CD4-positive, CD25-positive, alpha-beta regulatory T cell (primary cell): ENCODE measurements at regions not wholly inside any gene's neighbourhood (a gene's known extent, or its start where the extent isn't known, plus 50 kb on each side); places are given as distances from the start of the nearest gene placed in this dataset.

Experiments used
- ATAC-seq, 2 donors: fragments of 150-1000 bp; cut with Tn5 transposase; one replicate each; pipeline ENCODE4 v1.10.0; 2021; ENCODE audit warnings: low read depth in 2 of 2, moderate number of reproducible peaks in 2 of 2, moderate library complexity in 1 of 2
- DNase-seq, 3 donors: peaks; one replicate each; pipeline versions ENCODE4 v3.0.0 to v3.0.0-alpha.2; 2012 to 2022; ENCODE audit warnings: mixed read lengths in 1 of 3
- H3K27ac ChIP-seq: one replicate; pipeline ENCODE4 v1.7.0; 2013; ENCODE audit warnings: mild to moderate bottlenecking, low read length; ENCODE audit not compliant: insufficient read depth, poor library complexity, severe bottlenecking
- H3K27me3 ChIP-seq: one replicate; pipeline ENCODE4 v1.7.0; 2013; ENCODE audit warnings: low read length; ENCODE audit not compliant: control insufficient read depth, insufficient read depth
- H3K36me3 ChIP-seq: one replicate; pipeline ENCODE4 v1.7.0; 2013; ENCODE audit warnings: mild to moderate bottlenecking, low read length, moderate library complexity; ENCODE audit not compliant: control insufficient read depth, insufficient read depth
- H3K4me1 ChIP-seq: 2 replicates; pipeline ENCODE4 v1.7.0; 2013; ENCODE audit warnings: mild to moderate bottlenecking, low read length; ENCODE audit not compliant: insufficient read depth, control insufficient read depth, poor library complexity, severe bottlenecking
- H3K4me3 ChIP-seq: one replicate; pipeline ENCODE4 v1.7.0; 2013; ENCODE audit warnings: low read depth, mild to moderate bottlenecking, low read length, moderate library complexity
- H3K9me3 ChIP-seq, 2 experiments: 1 replicate in 1 of 2; 2 replicates in 1 of 2; pipeline ENCODE4 v1.7.0; 2013; ENCODE audit warnings: low read length in 2 of 2, mild to moderate bottlenecking in 1 of 2, moderate library complexity in 1 of 2; ENCODE audit not compliant: control insufficient read depth in 2 of 2
- H3K27ac Mint-ChIP-seq, 3 donors: one replicate each; pipeline ENCODE4 v1.8.0; 2020 to 2022; ENCODE audit warnings: mild to moderate bottlenecking in 3 of 3, mixed read lengths in 3 of 3, moderate library complexity in 2 of 3
- H3K27me3 Mint-ChIP-seq: one replicate; pipeline ENCODE4 v1.8.0; 2022; ENCODE audit warnings: mild to moderate bottlenecking, mixed read lengths
- H3K36me3 Mint-ChIP-seq: one replicate; pipeline ENCODE4 v1.8.0; 2020; ENCODE audit warnings: mixed read lengths
- H3K4me1 Mint-ChIP-seq, 4 donors: one replicate each; pipeline ENCODE4 v1.8.0; 2020 to 2022; ENCODE audit warnings: mixed read lengths in 4 of 4, mild to moderate bottlenecking in 1 of 4
- H3K4me3 Mint-ChIP-seq, 4 donors: one replicate each; pipeline ENCODE4 v1.8.0; 2020 to 2022; ENCODE audit warnings: mild to moderate bottlenecking in 4 of 4, mixed read lengths in 4 of 4, moderate library complexity in 3 of 4
- H3K9me3 Mint-ChIP-seq, 7 donors: one replicate each; pipeline ENCODE4 v1.8.0; 2020 to 2022; ENCODE audit warnings: mixed read lengths in 7 of 7, mild to moderate bottlenecking in 3 of 7, moderate library complexity in 2 of 7

GRCh38 chr21:19022978-19023377 is 619.4 kb upstream of the TMPRSS15 start:
- no peaks in the 10 kb centered on the region for H3K27me3 ChIP-seq
- H3K27ac ChIP-seq, result no peak overlapping the region
- H3K4me3 ChIP-seq, result no peak overlapping the region
- no peaks in the 10 kb centered on the region for H3K4me1 ChIP-seq
- no peak overlapping the region for H3K4me3 Mint-ChIP-seq
- no peak overlapping the region for H3K27ac Mint-ChIP-seq
- no peaks in the 10 kb centered on the region for H3K27me3 Mint-ChIP-seq
- H3K9me3 ChIP-seq, result peaks cover 8 to 10% of the 10 kb centered on the region in 2 experiments
- H3K4me1 Mint-ChIP-seq, result no peaks in the 10 kb centered on the region
- H3K9me3 Mint-ChIP-seq, result peaks cover 0 to 16% (median 4%) of the 10 kb centered on the region in 7 donors
- H3K36me3 ChIP-seq, result no peaks in the 10 kb centered on the region
- DNase-seq (no peak), ATAC-seq (no peak)
- H3K36me3 Mint-ChIP-seq, result no peaks in the 10 kb centered on the region

- H3K27ac Mint-ChIP-seq, result no peak overlapping the region
- peaks cover 0 to 15% (median 9%) of the 10 kb centered on the region in 7 donors for H3K9me3 Mint-ChIP-seq
- no peak overlapping the region for H3K27ac ChIP-seq
- H3K4me3 ChIP-seq, result no peak overlapping the region
- no peaks in the 10 kb centered on the region for H3K27me3 ChIP-seq
- DNase-seq (no peak), ATAC-seq (no peak)
- H3K4me3 Mint-ChIP-seq, result no peak overlapping the region
- no peaks in the 10 kb centered on the region for H3K27me3 Mint-ChIP-seq
- H3K9me3 ChIP-seq, result peaks cover 3% of the 10 kb centered on the region in 2 experiments
- H3K36me3 Mint-ChIP-seq, result no peaks in the 10 kb centered on the region
- H3K36me3 ChIP-seq, result no peaks in the 10 kb centered on the region
- H3K4me1 ChIP-seq, result no peaks in the 10 kb centered on the region
- no peaks in the 10 kb centered on the region for H3K4me1 Mint-ChIP-seq
These were observed 623.3 kb upstream of the TMPRSS15 start for GRCh38 chr21:19026911-19027310.

- H3K36me3 Mint-ChIP-seq, result no peaks in the 10 kb centered on the region
These were observed 626.2 kb upstream of the TMPRSS15 start for GRCh38 chr21:19029816-19030215.

GRCh38 chr21:19031953-19032352 is 628.4 kb upstream of the TMPRSS15 start:
- peaks cover 2 to 13% (median 6%) of the 10 kb centered on the region in 7 donors for H3K9me3 Mint-ChIP-seq
- no peak overlapping the region for H3K4me3 Mint-ChIP-seq
- Histone ChIP-seq H3K27me3 (no peaks in the 10 kb centered on the region), H3K4me3 (no peak overlapping the region), H3K36me3 (no peaks in the 10 kb centered on the region), H3K27ac (no peak overlapping the region), H3K4me1 (no peaks in the 10 kb centered on the region), H3K9me3 (no peaks in the 10 kb centered on the region)
- no peak overlapping the region for H3K27ac Mint-ChIP-seq
- no peaks in the 10 kb centered on the region for H3K4me1 Mint-ChIP-seq
- ATAC-seq (no peak), DNase-seq (no peak)
- no peaks in the 10 kb centered on the region for H3K36me3 Mint-ChIP-seq
- H3K27me3 Mint-ChIP-seq, result no peaks in the 10 kb centered on the region

More at GRCh38 chr21:19029816-19030215, 626.2 kb upstream of the TMPRSS15 start:
- DNase-seq, result no peak
- Histone ChIP-seq H3K36me3 (no peaks in the 10 kb centered on the region), H3K4me1 (no peaks in the 10 kb centered on the region), H3K4me3 (no peak overlapping the region), H3K9me3 (peaks cover 0 to 3% of the 10 kb centered on the region in 2 experiments), H3K27ac (no peak overlapping the region), H3K27me3 (no peaks in the 10 kb centered on the region)
- H3K4me1 Mint-ChIP-seq, result no peaks in the 10 kb centered on the region
- no peak overlapping the region for H3K4me3 Mint-ChIP-seq
- peaks cover 2 to 12% (median 6%) of the 10 kb centered on the region in 7 donors for H3K9me3 Mint-ChIP-seq
- no peak for ATAC-seq
- H3K27ac Mint-ChIP-seq, result no peak overlapping the region
- H3K27me3 Mint-ChIP-seq, result no peaks in the 10 kb centered on the region

- Histone ChIP-seq H3K36me3 (no peaks in the 10 kb centered on the region), H3K9me3 (peaks cover 0 to 6% of the 10 kb centered on the region in 2 experiments), H3K27ac (no peak overlapping the region), H3K27me3 (no peaks in the 10 kb centered on the region), H3K4me3 (no peak overlapping the region), H3K4me1 (no peaks in the 10 kb centered on the region)
- H3K36me3 Mint-ChIP-seq, result no peaks in the 10 kb centered on the region
- H3K27me3 Mint-ChIP-seq, result no peaks in the 10 kb centered on the region
- DNase-seq, result no peak
- no peaks in the 10 kb centered on the region for H3K4me1 Mint-ChIP-seq
- no peak overlapping the region for H3K27ac Mint-ChIP-seq
- H3K9me3 Mint-ChIP-seq, result peaks cover 7 to 19% (median 9%) of the 10 kb centered on the region in 7 donors
- no peak overlapping the region for H3K4me3 Mint-ChIP-seq
- no peak for ATAC-seq
These were observed 630.5 kb upstream of the TMPRSS15 start for GRCh38 chr21:19034041-19034440.

- Histone ChIP-seq H3K27ac (no peak overlapping the region), H3K36me3 (no peaks in the 10 kb centered on the region), H3K4me3 (no peak overlapping the region), H3K4me1 (no peaks in the 10 kb centered on the region), H3K27me3 (no peaks in the 10 kb centered on the region), H3K9me3 (peaks cover 0 to 6% of the 10 kb centered on the region in 2 experiments)
- ATAC-seq, result no peak
- Mint-ChIP-seq H3K4me1 (no peaks in the 10 kb centered on the region), H3K27ac (no peak overlapping the region), H3K36me3 (no peaks in the 10 kb centered on the region), H3K9me3 (peaks cover 4 to 21% (median 8%) of the 10 kb centered on the region in 7 donors), H3K27me3 (no peaks in the 10 kb centered on the region), H3K4me3 (no peak overlapping the region)
- DNase-seq, result no peak
These were observed 631.0 kb upstream of the TMPRSS15 start for GRCh38 chr21:19034560-19034959.

- H3K9me3 ChIP-seq, result peaks cover 0 to 4% of the 10 kb centered on the region in 2 experiments
- no peak overlapping the region for H3K27ac Mint-ChIP-seq
- H3K36me3 ChIP-seq, result no peaks in the 10 kb centered on the region
- H3K27me3 ChIP-seq, result no peaks in the 10 kb centered on the region
- no peak for DNase-seq
- no peaks in the 10 kb centered on the region for H3K4me1 ChIP-seq
- H3K4me3 ChIP-seq, result no peak overlapping the region
- H3K27ac ChIP-seq, result no peak overlapping the region
- no peaks in the 10 kb centered on the region for H3K27me3 Mint-ChIP-seq
- no peak overlapping the region for H3K4me3 Mint-ChIP-seq
- no peaks in the 10 kb centered on the region for H3K36me3 Mint-ChIP-seq
- no peaks in the 10 kb centered on the region for H3K4me1 Mint-ChIP-seq
- no peak for ATAC-seq
- peaks cover 4 to 31% (median 8%) of the 10 kb centered on the region in 7 donors for H3K9me3 Mint-ChIP-seq
These were observed 642.3 kb upstream of the TMPRSS15 start for GRCh38 chr21:19045876-19046275.

GRCh38 chr21:19048098-19048672 is 644.6 kb upstream of the TMPRSS15 start:
- DNase-seq (no peak), ATAC-seq (no peak)
- H3K27me3 ChIP-seq, result no peaks in the 10 kb centered on the region
- H3K4me1 ChIP-seq, result no peaks in the 10 kb centered on the region
- Mint-ChIP-seq H3K4me1 (no peaks in the 10 kb centered on the region), H3K27me3 (no peaks in the 10 kb centered on the region), H3K4me3 (no peak overlapping the region), H3K36me3 (no peaks in the 10 kb centered on the region), H3K9me3 (peaks cover 4 to 30% (median 8%) of the 10 kb centered on the region in 7 donors), H3K27ac (no peak overlapping the region)
- peaks cover 0 to 4% of the 10 kb centered on the region in 2 experiments for H3K9me3 ChIP-seq
- H3K27ac ChIP-seq, result no peak overlapping the region
- H3K36me3 ChIP-seq, result no peaks in the 10 kb centered on the region
- no peak overlapping the region for H3K4me3 ChIP-seq
